LNCaP clone FGC (cell line): ENCODE measurements at regions not wholly inside any gene's neighbourhood (a gene's known extent, or its start where the extent isn't known, plus 50 kb on each side); places are given as distances from the start of the nearest gene placed in this dataset.
"Not testable (repeated sequence)": the region's sequence is repeated elsewhere in the genome, so short reads cannot be mapped to it uniquely, and the experiment has no call there.

Experiments used
- DNase-seq: peaks from one replicate; pipeline ENCODE4 v3.0.0-alpha.2; 2011; ENCODE audit warnings: low read depth
- H3K4me3 ChIP-seq: 2 replicates; pipeline ENCODE4 v1.5.1; 2011; ENCODE audit warnings: mild to moderate bottlenecking, low read depth, low read length, control low read depth
- CTCF ChIP-seq: IDR thresholded peaks from 2 replicates; pipeline ENCODE4 v1.5.1; 2012; ENCODE audit warnings: mild to moderate bottlenecking; ENCODE audit not compliant: control insufficient read depth, insufficient read depth; ENCODE audit errors: extremely low read depth

DNA sequence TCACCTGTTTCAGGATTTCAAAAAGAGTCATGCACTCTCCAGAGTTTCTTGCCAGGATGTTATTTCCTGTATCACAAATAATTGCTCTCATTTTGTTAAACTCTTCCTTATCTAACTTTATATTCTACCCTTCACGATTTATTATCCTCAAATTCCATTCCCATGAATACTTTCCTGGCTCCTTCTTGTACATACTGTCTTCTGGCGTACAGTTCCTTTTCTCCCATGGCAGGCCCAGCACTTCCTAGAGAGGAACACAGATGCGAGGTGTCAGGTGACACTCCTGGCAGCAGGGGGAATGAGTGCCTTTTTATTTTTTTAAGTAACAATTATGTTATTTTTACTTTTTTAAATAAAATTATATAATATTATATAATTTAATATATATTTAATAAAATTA, 411.9 kb downstream of the TFEC start:
- H3K4me3 ChIP-seq, result no peak overlapping the region
- no peak for TF ChIP-seq CTCF
- DNase-seq, result no peak

DNA sequence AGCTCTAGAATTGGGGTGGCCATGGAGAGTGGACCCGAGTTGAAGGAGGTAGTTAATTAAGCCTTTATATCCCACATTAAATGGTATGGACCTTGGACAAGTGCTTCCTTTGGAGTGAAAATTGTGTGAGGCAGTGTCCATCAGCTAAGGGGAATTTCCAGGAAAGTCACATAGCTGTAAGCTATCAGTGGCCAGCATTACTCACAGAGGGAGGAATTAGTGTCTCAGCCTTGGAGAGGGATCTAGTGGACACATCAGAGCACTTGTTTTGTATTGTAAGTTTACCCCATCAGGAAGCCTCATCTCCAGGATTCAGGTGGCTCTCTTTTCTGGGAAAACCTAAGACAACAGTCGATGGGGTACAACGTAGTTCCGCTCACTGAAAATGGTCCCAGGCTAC, 416.7 kb downstream of the TFEC start:
- no peak for TF ChIP-seq CTCF
- no peak for DNase-seq
- no peak overlapping the region for H3K4me3 ChIP-seq

- no peak for TF ChIP-seq CTCF
- no peak for DNase-seq
- H3K4me3 ChIP-seq, result no peak overlapping the region
Measured at GRCh38 chr7:115603416-115603815, 427.1 kb downstream of the TFEC start.

DNA sequence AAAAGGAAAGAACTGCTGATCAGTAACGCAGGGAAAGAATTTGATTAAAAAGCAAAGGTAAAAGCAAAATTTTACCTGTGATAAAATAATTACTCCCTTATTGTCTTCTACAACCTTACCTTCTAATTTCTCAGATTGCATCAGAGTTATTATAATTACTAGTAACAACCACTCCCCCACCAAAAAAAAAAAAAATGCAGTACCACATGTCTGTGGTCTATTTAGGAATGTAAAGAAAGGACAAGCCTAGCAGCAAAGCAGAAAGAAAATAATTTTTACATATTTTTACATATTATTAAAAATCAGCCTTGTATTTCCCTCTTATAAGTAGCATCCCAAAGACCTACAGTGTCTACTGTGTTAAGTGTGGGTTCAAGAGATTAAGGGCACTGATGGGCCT, 430.4 kb downstream of the TFEC start:
- TF ChIP-seq CTCF, result no peak
- no peak for DNase-seq
- no peak overlapping the region for H3K4me3 ChIP-seq

DNA sequence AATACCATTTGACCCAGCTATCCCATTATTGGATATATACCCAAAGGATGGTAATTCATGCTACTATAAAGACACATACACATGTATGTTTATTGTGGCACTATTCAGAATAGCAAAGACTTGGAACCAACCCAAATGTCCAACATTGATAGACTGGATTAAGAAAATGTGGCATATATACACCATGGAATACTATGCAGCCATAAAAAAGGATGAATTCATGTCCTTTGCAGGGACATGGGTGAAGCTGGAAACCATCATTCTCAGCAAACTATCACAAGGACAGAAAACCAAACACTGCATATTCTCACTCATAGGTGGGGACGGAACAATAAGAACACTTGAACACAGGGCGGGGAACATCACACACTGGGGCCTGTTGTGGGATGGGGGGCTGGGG, 431.4 kb downstream of the TFEC start:
- not testable (repeated sequence) for DNase-seq, H3K4me3 ChIP-seq

GRCh38 chr7:115597220-115597619, 433.3 kb downstream of the TFEC start:
- not testable (repeated sequence) for H3K4me3 ChIP-seq, DNase-seq

- no peak overlapping the region for H3K4me3 ChIP-seq
- no peak for DNase-seq
- TF ChIP-seq CTCF, result no peak
Measured at GRCh38 chr7:115593111-115593510, 437.5 kb downstream of the TFEC start.

GRCh38 chr7:115585015-115585718, 445.4 kb downstream of the TFEC start:
- TF ChIP-seq CTCF, result no peak
- no peak overlapping the region for H3K4me3 ChIP-seq
- DNase-seq, result no peak
